Kidney epithelial cell (primary cell): ENCODE measurements at regions not wholly inside any gene's neighbourhood (a gene's known extent, or its start where the extent isn't known, plus 50 kb on each side); places are given as distances from the start of the nearest gene placed in this dataset.

Experiments used
- DNase-seq: peaks from one replicate; pipeline ENCODE4 v3.0.0-alpha.2; 2010; ENCODE audit warnings: low read depth
- H3K27me3 ChIP-seq: 2 replicates; pipeline ENCODE4 v1.6.0; 2011; ENCODE audit warnings: low read length; ENCODE audit not compliant: control insufficient read depth, insufficient read depth
- H3K36me3 ChIP-seq: 2 replicates; pipeline ENCODE4 v1.5.1; 2011; ENCODE audit warnings: low read length; ENCODE audit not compliant: control insufficient read depth, insufficient read depth
- H3K4me3 ChIP-seq: 2 replicates; pipeline ENCODE4 v1.5.1; 2011; ENCODE audit warnings: low read depth, mild to moderate bottlenecking, control low read depth, low read length
- CTCF ChIP-seq: IDR thresholded peaks from 2 replicates; pipeline ENCODE4 v1.5.1; 2011; ENCODE audit warnings: mild to moderate bottlenecking, moderate library complexity, low read length, control low read depth, inconsistent platforms; ENCODE audit not compliant: insufficient read depth, poor library complexity, severe bottlenecking

DNA sequence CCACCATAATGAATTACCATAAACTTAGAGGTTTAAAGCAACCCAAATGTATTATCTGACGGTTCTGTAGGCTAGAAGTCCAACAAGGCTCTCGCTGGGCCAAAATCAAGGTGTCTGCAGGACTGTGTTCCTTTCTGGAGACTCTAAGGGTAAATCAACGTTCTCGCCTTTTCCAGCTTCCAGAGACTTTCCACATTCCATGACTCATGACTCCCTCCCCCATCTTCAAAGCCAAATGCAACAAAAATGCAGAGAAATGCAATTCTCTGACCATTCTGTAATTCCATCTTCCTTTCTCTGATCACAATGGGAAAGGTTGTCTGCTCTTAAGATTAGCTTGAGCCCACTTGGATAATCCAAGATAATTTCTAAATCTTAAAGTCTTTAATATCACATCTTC is 287.1 kb downstream of the LTN1 start:
- no peak for DNase-seq
- H3K36me3 ChIP-seq = no peaks in the 10 kb centered on the region
- TF ChIP-seq CTCF = no peak
- no peak overlapping the region for H3K4me3 ChIP-seq
- H3K27me3 ChIP-seq = no peaks in the 10 kb centered on the region

DNA sequence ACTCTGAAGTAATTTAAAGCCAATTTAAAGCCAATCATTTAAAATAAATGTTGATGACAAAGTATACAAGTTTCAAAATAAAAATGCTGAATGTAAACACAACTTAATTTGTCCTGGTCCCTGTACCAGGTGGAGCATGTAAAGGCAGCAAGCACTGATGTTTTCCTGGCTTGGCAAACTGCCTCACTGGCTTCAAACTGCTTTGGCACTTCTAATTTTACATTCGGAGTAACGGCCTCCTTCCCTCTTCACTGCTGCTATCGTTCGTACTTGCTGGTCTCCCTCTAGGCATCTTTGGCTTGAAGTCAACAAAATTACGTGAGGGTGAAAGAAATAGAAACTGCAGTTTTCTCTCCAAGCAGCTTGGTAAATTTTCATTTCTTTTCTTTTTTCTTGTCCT is 287.9 kb downstream of the LTN1 start:
- TF ChIP-seq CTCF = no peak
- no peak overlapping the region for H3K4me3 ChIP-seq
- DNase-seq = no peak
- H3K36me3 ChIP-seq = no peaks in the 10 kb centered on the region
- no peaks in the 10 kb centered on the region for H3K27me3 ChIP-seq

DNA sequence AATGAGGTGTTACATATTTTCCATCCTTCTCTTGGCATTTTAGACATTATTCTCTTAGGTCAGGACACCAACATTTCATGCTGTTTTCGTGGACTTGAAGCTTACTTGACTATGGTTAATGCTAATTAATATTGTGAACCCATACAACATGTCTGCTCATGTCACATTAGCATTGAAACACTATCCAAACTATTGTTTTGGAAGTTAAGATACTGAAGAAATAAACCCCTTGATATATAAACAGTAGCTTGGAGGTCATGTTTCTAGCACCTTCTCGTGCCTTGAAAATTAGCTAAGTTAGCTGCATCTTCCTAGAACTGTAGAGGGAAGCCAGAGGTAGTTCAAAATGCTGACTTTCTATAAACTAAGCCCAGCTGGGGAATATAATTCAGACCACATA is 288.8 kb downstream of the LTN1 start:
- H3K36me3 ChIP-seq = no peaks in the 10 kb centered on the region
- DNase-seq = no peak
- H3K27me3 ChIP-seq = no peaks in the 10 kb centered on the region
- TF ChIP-seq CTCF = no peak
- no peak overlapping the region for H3K4me3 ChIP-seq

DNA sequence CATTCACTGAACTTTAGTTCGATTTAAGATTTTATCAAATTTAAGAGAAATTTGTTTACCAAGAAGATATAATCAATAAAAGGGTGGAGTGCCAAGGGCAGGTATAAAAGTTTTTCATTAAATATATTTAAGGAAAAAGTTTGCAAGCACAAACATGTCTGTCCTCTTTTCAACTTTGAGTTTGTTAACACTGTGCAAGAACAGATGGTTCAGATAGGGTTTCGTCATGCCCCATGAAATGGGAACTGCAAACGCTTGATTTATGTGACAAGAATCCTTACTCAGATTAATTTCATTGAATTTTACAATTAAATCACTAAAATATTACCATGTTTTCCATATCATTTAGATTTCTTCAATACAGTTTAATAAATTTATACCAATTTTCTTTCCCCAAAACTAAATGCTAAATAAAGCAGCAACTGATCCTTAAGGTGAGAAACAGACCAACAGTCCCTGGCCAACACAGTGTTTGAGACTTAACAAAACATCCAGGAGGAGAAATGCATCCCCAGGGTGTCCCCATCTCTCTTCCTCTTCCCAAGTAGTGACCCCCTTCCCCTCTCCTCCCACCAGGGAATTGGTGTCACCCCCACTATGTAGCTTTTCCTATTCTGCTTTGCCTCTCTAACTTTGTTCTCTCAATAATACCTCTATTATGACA is 292.9 kb downstream of the LTN1 start:
- DNase-seq = no peak
- no peak for TF ChIP-seq CTCF
- Histone ChIP-seq H3K27me3 (no peaks in the 10 kb centered on the region), H3K36me3 (no peaks in the 10 kb centered on the region), H3K4me3 (no peak overlapping the region)

DNA sequence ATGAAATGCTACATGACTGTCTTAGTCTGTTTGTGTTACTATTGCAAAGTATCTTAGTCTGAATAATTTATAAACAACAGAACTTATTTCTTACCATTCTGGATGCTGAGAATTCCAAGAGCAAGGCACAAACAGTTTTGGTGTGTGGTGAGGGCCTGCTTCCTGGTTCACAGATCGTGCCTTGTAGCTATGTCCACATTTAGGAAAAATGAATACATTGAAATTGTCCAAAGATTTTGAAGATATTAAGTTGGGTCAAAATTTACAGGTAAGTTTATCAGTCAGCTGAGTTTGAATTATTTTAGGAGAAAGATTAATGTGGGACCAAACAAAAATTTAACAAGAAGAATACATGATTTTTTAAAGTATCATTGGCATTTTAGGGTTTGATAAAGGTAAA is 293.5 kb downstream of the LTN1 start:
- no peak for DNase-seq
- Histone ChIP-seq H3K27me3 (no peaks in the 10 kb centered on the region), H3K36me3 (no peaks in the 10 kb centered on the region), H3K4me3 (no peak overlapping the region)
- TF ChIP-seq CTCF = no peak

- no peak for TF ChIP-seq CTCF
- Histone ChIP-seq H3K4me3 (no peak overlapping the region), H3K27me3 (no peaks in the 10 kb centered on the region), H3K36me3 (no peaks in the 10 kb centered on the region)
- DNase-seq = no peak
These were observed 295.8 kb downstream of the LTN1 start for GRCh38 chr21:28696844-28697410.
